ENCODE measurements at regions not wholly inside any gene's neighbourhood (a gene's known extent, or its start where the extent isn't known, plus 50 kb on each side); places are given as distances from the start of the nearest gene placed in this dataset.

GRCh38 chr13:87453244-87453643 is 217.9 kb upstream of the SLITRK5 start:
- Histone ChIP-seq H3K27me3 (ENCODE audit: insufficient read depth, low read length) (no peaks in the 10 kb centered on the region), H3K9me2 (ENCODE audit: low read depth, low read length) (no peaks in the 10 kb centered on the region), H3K9ac (ENCODE audit: low read length) (no peak overlapping the region), H2AFZ (ENCODE audit: low read length) (no peak overlapping the region), H3K79me2 (ENCODE audit: insufficient read depth, low read length) (no peaks in the 10 kb centered on the region), H3K27ac (ENCODE audit: low read depth, low read length, poor library complexity, severe bottlenecking) (no peak overlapping the region), H3F3A (ENCODE audit: insufficient read depth, low read length) (no peaks in the 10 kb centered on the region), H3K9me3 (ENCODE audit: low read length) (no peaks in the 10 kb centered on the region), H3K4me3 (ENCODE audit: low read depth, low read length, poor library complexity, severe bottlenecking) (no peak overlapping the region), H3K4me2 (ENCODE audit: low read length) (no peak overlapping the region), H3K4me1 (ENCODE audit: insufficient read depth, low read length, severe bottlenecking) (no peaks in the 10 kb centered on the region), H3K36me3 (ENCODE audit: insufficient read depth, low read length) (no peaks in the 10 kb centered on the region), H4K20me1 (ENCODE audit: insufficient read depth, low read length) (no peaks in the 10 kb centered on the region)
- TF ChIP-seq CTCF (IDR thresholded peaks at IDR 0.05; ENCODE audit: low read length) (no peak), EZH2 (IDR thresholded peaks at IDR 0.05; ENCODE audit: borderline replicate concordance, low read length) (no peak)

- Histone ChIP-seq H3K9me3 (ENCODE audit: low read length) (no peaks in the 10 kb centered on the region), H3K4me2 (ENCODE audit: low read length) (no peak overlapping the region), H3K9me2 (ENCODE audit: low read depth, low read length) (no peaks in the 10 kb centered on the region), H3K27ac (ENCODE audit: low read depth, low read length, poor library complexity, severe bottlenecking) (no peak overlapping the region), H3K4me1 (ENCODE audit: insufficient read depth, low read length, severe bottlenecking) (no peaks in the 10 kb centered on the region), H3K79me2 (ENCODE audit: insufficient read depth, low read length) (no peaks in the 10 kb centered on the region), H3K4me3 (ENCODE audit: low read depth, low read length, poor library complexity, severe bottlenecking) (no peak overlapping the region), H3K36me3 (ENCODE audit: insufficient read depth, low read length) (no peaks in the 10 kb centered on the region), H4K20me1 (ENCODE audit: insufficient read depth, low read length) (no peaks in the 10 kb centered on the region), H3K27me3 (ENCODE audit: insufficient read depth, low read length) (no peaks in the 10 kb centered on the region), H3F3A (ENCODE audit: insufficient read depth, low read length) (no peaks in the 10 kb centered on the region), H3K9ac (ENCODE audit: low read length) (no peak overlapping the region), H2AFZ (ENCODE audit: low read length) (no peak overlapping the region)
- TF ChIP-seq CTCF (IDR thresholded peaks at IDR 0.05; ENCODE audit: low read length), result no peak
- no peak for TF ChIP-seq EZH2 (IDR thresholded peaks at IDR 0.05; ENCODE audit: borderline replicate concordance, low read length)
These were observed 211.8 kb upstream of the SLITRK5 start for GRCh38 chr13:87459419-87459818.

GRCh38 chr13:87497426-87497825 is 173.7 kb upstream of the SLITRK5 start:
- H4K20me1 ChIP-seq (ENCODE audit: insufficient read depth, low read length), result no peaks in the 10 kb centered on the region
- H3K4me2 ChIP-seq (ENCODE audit: low read length), result no peak overlapping the region
- no peaks in the 10 kb centered on the region for H3K36me3 ChIP-seq (ENCODE audit: insufficient read depth, low read length)
- H3K27ac ChIP-seq (ENCODE audit: low read depth, low read length, poor library complexity, severe bottlenecking), result no peak overlapping the region
- no peak for TF ChIP-seq CTCF (IDR thresholded peaks at IDR 0.05; ENCODE audit: low read length)
- no peak for TF ChIP-seq EZH2 (IDR thresholded peaks at IDR 0.05; ENCODE audit: borderline replicate concordance, low read length)
- H3K9ac ChIP-seq (ENCODE audit: low read length), result no peak overlapping the region
- H3K9me3 ChIP-seq (ENCODE audit: low read length), result no peaks in the 10 kb centered on the region
- H3F3A ChIP-seq (ENCODE audit: insufficient read depth, low read length), result no peaks in the 10 kb centered on the region
- H3K9me2 ChIP-seq (ENCODE audit: low read depth, low read length), result no peaks in the 10 kb centered on the region
- no peak overlapping the region for H3K4me3 ChIP-seq (ENCODE audit: low read depth, low read length, poor library complexity, severe bottlenecking)
- H3K4me1 ChIP-seq (ENCODE audit: insufficient read depth, low read length, severe bottlenecking), result no peaks in the 10 kb centered on the region
- H3K79me2 ChIP-seq (ENCODE audit: insufficient read depth, low read length), result no peaks in the 10 kb centered on the region
- no peaks in the 10 kb centered on the region for H3K27me3 ChIP-seq (ENCODE audit: insufficient read depth, low read length)
- H2AFZ ChIP-seq (ENCODE audit: low read length), result no peak overlapping the region

All from OCI-LY1 (cell line).